Astrocyte (in vitro differentiated cells and primary cell): ENCODE measurements at regions not wholly inside any gene's neighbourhood (a gene's known extent, or its start where the extent isn't known, plus 50 kb on each side); places are given as distances from the start of the nearest gene placed in this dataset.

ENCODE experiments used
- EZH2 ChIP-seq: IDR thresholded peaks from 2 replicates; pipeline ENCODE4 v1.6.1; 2012; ENCODE audit warnings: mild to moderate bottlenecking, low read length, inconsistent platforms; ENCODE audit not compliant: insufficient read depth
- TF ChIP-seq, protein P1 (sequence below): IDR thresholded peaks from 2 replicates; pipeline ENCODE4 v1.5.1; 2011; ENCODE audit warnings: low read depth, mild to moderate bottlenecking, inconsistent platforms, low read length, moderate library complexity; ENCODE audit not compliant: insufficient read depth

- TF ChIP-seq EZH2, result no peak
- TF ChIP-seq, protein P1, sequence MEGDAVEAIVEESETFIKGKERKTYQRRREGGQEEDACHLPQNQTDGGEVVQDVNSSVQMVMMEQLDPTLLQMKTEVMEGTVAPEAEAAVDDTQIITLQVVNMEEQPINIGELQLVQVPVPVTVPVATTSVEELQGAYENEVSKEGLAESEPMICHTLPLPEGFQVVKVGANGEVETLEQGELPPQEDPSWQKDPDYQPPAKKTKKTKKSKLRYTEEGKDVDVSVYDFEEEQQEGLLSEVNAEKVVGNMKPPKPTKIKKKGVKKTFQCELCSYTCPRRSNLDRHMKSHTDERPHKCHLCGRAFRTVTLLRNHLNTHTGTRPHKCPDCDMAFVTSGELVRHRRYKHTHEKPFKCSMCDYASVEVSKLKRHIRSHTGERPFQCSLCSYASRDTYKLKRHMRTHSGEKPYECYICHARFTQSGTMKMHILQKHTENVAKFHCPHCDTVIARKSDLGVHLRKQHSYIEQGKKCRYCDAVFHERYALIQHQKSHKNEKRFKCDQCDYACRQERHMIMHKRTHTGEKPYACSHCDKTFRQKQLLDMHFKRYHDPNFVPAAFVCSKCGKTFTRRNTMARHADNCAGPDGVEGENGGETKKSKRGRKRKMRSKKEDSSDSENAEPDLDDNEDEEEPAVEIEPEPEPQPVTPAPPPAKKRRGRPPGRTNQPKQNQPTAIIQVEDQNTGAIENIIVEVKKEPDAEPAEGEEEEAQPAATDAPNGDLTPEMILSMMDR, result no peak
These were observed 91.2 kb upstream of the FRMD4A start for GRCh38 chr10:14421941-14422340.
